Right lung (tissue), 2 donors: ENCODE measurements at regions not wholly inside any gene's neighbourhood (a gene's known extent, or its start where the extent isn't known, plus 50 kb on each side); places are given as distances from the start of the nearest gene placed in this dataset.
"Not testable (repeated sequence)": the region's sequence is repeated elsewhere in the genome, so short reads cannot be mapped to it uniquely, and the experiment has no call there.

Source experiments
- DNase-seq, 2 donors: peaks; one replicate each; pipeline ENCODE4 v3.0.0-alpha.2; 2013

- DNase-seq: not testable (repeated sequence)
Observed at GRCh38 chr21:6093870-6094269, 4427.5 kb upstream of the TPTE start.

- DNase-seq: not testable (repeated sequence)
Observed at GRCh38 chr21:6095304-6095703, 4426.1 kb upstream of the TPTE start.

- not testable (repeated sequence) for DNase-seq
Observed at GRCh38 chr21:6096560-6097424, 4424.6 kb upstream of the TPTE start.

- DNase-seq: not testable (repeated sequence)
Observed at GRCh38 chr21:6097736-6098135, 4423.6 kb upstream of the TPTE start.

- not testable (repeated sequence) for DNase-seq
Observed at GRCh38 chr21:6098191-6098935, 4423.0 kb upstream of the TPTE start.

GRCh38 chr21:6101588-6101987 is 4419.8 kb upstream of the TPTE start:
- DNase-seq: not testable (repeated sequence)

- not testable (repeated sequence) for DNase-seq
Observed at GRCh38 chr21:6104546-6104945, 4416.8 kb upstream of the TPTE start.

- not testable (repeated sequence) for DNase-seq
Observed at GRCh38 chr21:6106686-6107567, 4414.5 kb upstream of the TPTE start.

- not testable (repeated sequence) for DNase-seq
Observed at GRCh38 chr21:6108894-6109293, 4412.5 kb upstream of the TPTE start.

- DNase-seq: peak; percentile 7 to 71
Observed at GRCh38 chr21:6109774-6110173, 4411.6 kb upstream of the TPTE start.

- not testable (repeated sequence) for DNase-seq
Observed at GRCh38 chr21:6110716-6111343, 4410.6 kb upstream of the TPTE start.

GRCh38 chr21:6111354-6111753 is 4410.0 kb upstream of the TPTE start:
- DNase-seq: not testable (repeated sequence)

- DNase-seq: not testable (repeated sequence)
Observed at GRCh38 chr21:6118336-6118735, 4403.0 kb upstream of the TPTE start.

- DNase-seq: not testable (repeated sequence)
Observed at GRCh38 chr21:6120863-6121262, 4400.5 kb upstream of the TPTE start.

GRCh38 chr21:6122629-6123028 is 4398.8 kb upstream of the TPTE start:
- not testable (repeated sequence) for DNase-seq

GRCh38 chr21:6123224-6123623 is 4398.2 kb upstream of the TPTE start:
- DNase-seq: not testable (repeated sequence)

- not testable (repeated sequence) for DNase-seq
Observed at GRCh38 chr21:6125549-6126240, 4395.7 kb upstream of the TPTE start.

GRCh38 chr21:6126976-6127732 is 4394.2 kb upstream of the TPTE start:
- DNase-seq: not testable (repeated sequence)

- DNase-seq: not testable (repeated sequence)
Observed at GRCh38 chr21:6130734-6131133, 4390.6 kb upstream of the TPTE start.

- DNase-seq: not testable (repeated sequence)
Observed at GRCh38 chr21:6133373-6133772, 4388.0 kb upstream of the TPTE start.
